B cell (primary cell): ENCODE measurements at regions not wholly inside any gene's neighbourhood (a gene's known extent, or its start where the extent isn't known, plus 50 kb on each side); places are given as distances from the start of the nearest gene placed in this dataset.

ENCODE experiments used
- ATAC-seq: fragments of 200-7000 bp; cut with Tn5 transposase; one replicate; pipeline ENCODE4 v1.10.0; 2021; ENCODE audit warnings: low read depth, mild to moderate bottlenecking, moderate number of reproducible peaks, moderate library complexity
- CTCF ChIA-PET: fragments of 350-600 bp; sonication (Branson Sonifier 250); formaldehyde crosslinking; loops from one replicate; lab custom pipeline; 2021; ENCODE audit warnings: antibody characterized with exemption, inconsistent platforms; lab: Charles Lee
- POLR2A ChIA-PET: fragments of 350-600 bp; sonication (Branson Sonifier 250); formaldehyde crosslinking; loops from one replicate; lab custom pipeline; 2021; ENCODE audit warnings: antibody characterized with exemption; lab: Charles Lee
- DNase-seq: peaks from one replicate; pipeline ENCODE4 v3.0.0; 2013
- H2AFZ ChIP-seq: 2 replicates; pipeline ENCODE4 v1.6.1; 2012; ENCODE audit warnings: mild to moderate bottlenecking, low read depth, low read length; ENCODE audit not compliant: insufficient read depth, poor library complexity, severe bottlenecking
- H3K27ac ChIP-seq, 2 donors: 1 replicate in 1 of 2; 2 replicates in 1 of 2; pipeline ENCODE4 v1.5.1; 2012 to 2013; ENCODE audit warnings: low read length in 2 of 2, mild to moderate bottlenecking in 2 of 2, moderate library complexity in 1 of 2
- H3K27me3 ChIP-seq, 4 experiments: fragments of 200-600 bp in 1 of 4; sonication (generic) in 1 of 4; replicated peaks in 1 of 4; 1 replicate in 2 of 4; 2 replicates in 2 of 4; pipeline versions ENCODE4 v1.6.1 to v1.7.0; 2013 to 2016; ENCODE audit warnings: low read length in 3 of 4, mild to moderate bottlenecking in 2 of 4, mixed read lengths in 1 of 4, moderate library complexity in 1 of 4; ENCODE audit not compliant: insufficient read depth in 4 of 4, control insufficient read depth in 3 of 4; ENCODE audit errors: control extremely low read depth in 1 of 4
- H3K36me3 ChIP-seq, 2 experiments: replicated peaks in 1 of 2; 1 replicate in 1 of 2; 2 replicates in 1 of 2; pipeline versions ENCODE4 v1.6.1 to v1.7.1; 2013; ENCODE audit warnings: low read length in 1 of 2; ENCODE audit not compliant: insufficient read depth in 2 of 2, control insufficient read depth in 1 of 2; ENCODE audit errors: control extremely low read depth in 1 of 2, extremely low read depth in 1 of 2
- H3K4me1 ChIP-seq, 2 donors: fragments of 200-600 bp in 1 of 2; sonication (generic) in 1 of 2; 1 replicate in 1 of 2; 2 replicates in 1 of 2; pipeline versions ENCODE4 v1.5.1 to v1.6.1; 2013 to 2017; ENCODE audit warnings: low read length in 2 of 2; ENCODE audit not compliant: control insufficient read depth in 2 of 2, insufficient read depth in 2 of 2
- H3K4me2 ChIP-seq: replicated peaks from 2 replicates; pipeline ENCODE3; 2012; ENCODE audit warnings: mild to moderate bottlenecking, low read depth, low read length; ENCODE audit not compliant: poor library complexity, severe bottlenecking
- H3K4me3 ChIP-seq, 5 experiments: fragments of 200-600 bp in 1 of 5; sonication (generic) in 1 of 5; 1 replicate in 3 of 5; 2 replicates in 2 of 5; pipeline versions ENCODE4 v1.5.1 to v1.7.0; 2011 to 2016; ENCODE audit warnings: low read length in 4 of 5, mild to moderate bottlenecking in 4 of 5, low read depth in 2 of 5, control low read depth in 1 of 5, moderate library complexity in 1 of 5; ENCODE audit not compliant: insufficient read depth in 1 of 5; ENCODE audit errors: control extremely low read depth in 1 of 5, extremely low read depth in 1 of 5
- H3K79me2 ChIP-seq: fragments of 200-600 bp; sonication (generic); one replicate; pipeline ENCODE4 v1.6.0; 2016; ENCODE audit warnings: low read length; ENCODE audit not compliant: control insufficient read depth, insufficient read depth
- H3K9ac ChIP-seq: fragments of 200-600 bp; sonication (generic); 2 replicates; pipeline ENCODE4 v1.6.1; 2017; ENCODE audit warnings: mild to moderate bottlenecking, low read length, moderate library complexity
- H3K9me3 ChIP-seq, 3 donors: one replicate each; pipeline versions ENCODE4 v1.6.1 to v1.7.1; 2013; ENCODE audit warnings: low read length in 2 of 3; ENCODE audit not compliant: control insufficient read depth in 2 of 3, insufficient read depth in 1 of 3; ENCODE audit errors: control extremely low read depth in 1 of 3
- H4K20me1 ChIP-seq: 2 replicates; pipeline ENCODE4 v1.6.0; 2012; ENCODE audit warnings: mild to moderate bottlenecking, low read length; ENCODE audit not compliant: insufficient read depth, control insufficient read depth, poor library complexity, severe bottlenecking
- H3K27ac Mint-ChIP-seq: one replicate; pipeline ENCODE4 v1.8.0; 2021; ENCODE audit warnings: mixed read lengths
- H3K27me3 Mint-ChIP-seq: one replicate; pipeline ENCODE4 v1.8.0; 2021; ENCODE audit warnings: mixed read lengths
- H3K4me1 Mint-ChIP-seq: one replicate; pipeline ENCODE4 v1.8.0; 2021; ENCODE audit warnings: mixed read lengths
- H3K4me3 Mint-ChIP-seq: one replicate; pipeline ENCODE4 v1.8.0; 2021; ENCODE audit warnings: mixed read lengths
- H3K9me3 Mint-ChIP-seq: one replicate; pipeline ENCODE4 v1.8.0; 2022; ENCODE audit warnings: mixed read lengths; ENCODE audit not compliant: insufficient read depth
- EZH2 ChIP-seq: IDR thresholded peaks from 2 replicates; pipeline ENCODE4 v1.6.1; 2012; ENCODE audit warnings: borderline replicate concordance, low read depth, mild to moderate bottlenecking, moderate library complexity, low read length; ENCODE audit not compliant: insufficient read depth, poor library complexity, severe bottlenecking
- WGBS: methylation state at CpG from one replicate; pipeline ENCODE4 v1.1.5; 2013; ENCODE audit warnings: missing lambda C conversion rate; ENCODE audit not compliant: insufficient coverage; 5-methylcytosine and 5-hydroxymethylcytosine counted together
- intact Hi-C: fragments of 100-400 bp; cut with micrococcal nuclease; formaldehyde crosslinking; loops from one replicate; pipeline ENCODE4 v1.10.0; 2022
- TF ChIP-seq, protein P1 (sequence below): fragments of 200-600 bp; IDR thresholded peaks from one replicate; pipeline ENCODE4 v1.8.0; 2022; ENCODE audit warnings: antibody characterized with exemption, mild to moderate bottlenecking

DNA sequence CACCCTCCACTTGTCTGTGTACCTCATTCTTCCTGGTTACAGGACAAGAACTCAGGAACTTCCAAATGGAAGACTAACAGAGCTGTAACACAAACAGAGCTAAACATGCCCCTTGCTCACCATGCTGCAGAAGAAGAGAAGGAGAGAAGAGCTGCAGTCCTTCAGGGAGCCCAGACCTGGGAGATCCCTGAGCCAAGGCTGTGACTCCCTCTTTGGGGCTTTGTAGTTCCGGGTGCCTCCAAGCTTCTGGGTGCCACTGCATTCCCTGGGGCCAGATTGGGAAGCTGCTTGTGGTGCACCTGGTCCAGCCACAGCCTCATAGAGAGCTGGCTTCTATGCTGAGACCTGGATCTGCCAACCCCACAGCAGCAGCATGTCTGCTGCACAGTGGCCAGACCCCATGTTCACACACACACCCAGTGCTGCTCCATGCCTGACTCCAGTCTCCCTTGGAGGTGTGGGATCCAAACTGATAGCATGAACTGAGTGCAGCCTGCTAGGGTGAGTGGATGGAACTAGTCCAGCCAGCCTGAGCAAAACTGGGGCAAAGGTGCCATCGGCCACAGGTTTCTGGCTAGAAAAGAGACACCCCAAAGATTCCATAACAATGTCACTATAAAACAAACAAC lies 263.0 kb upstream of the NRIP1 start:
- CTCF ChIA-PET, result no interaction called here
- H3K4me1 ChIP-seq, result no peaks in the 10 kb centered on the region
- Mint-ChIP-seq H3K9me3 (no peaks in the 10 kb centered on the region), H3K27me3 (peaks cover 3% of the 10 kb centered on the region), H3K27ac (no peak overlapping the region), H3K4me3 (no peak overlapping the region), H3K4me1 (no peaks in the 10 kb centered on the region)
- H3K9me3 ChIP-seq, result peaks cover 0 to 21% (median 0%) of the 10 kb centered on the region in 3 donors
- no peak overlapping the region for H3K27ac ChIP-seq
- POLR2A ChIA-PET, result interaction anchor here (0.6 kb wide), 1 partner anchor 352 kb away, joined by 8 read pairs; no protein-coding TSS in a partner anchor
- no peaks in the 10 kb centered on the region for H3K36me3 ChIP-seq
- H3K4me3 ChIP-seq, result no peak overlapping the region
- WGBS, result 100% methylated on average over 1 of the region's 2 CpGs
- no peaks in the 10 kb centered on the region for H4K20me1 ChIP-seq
- no peak for ATAC-seq
- no peaks in the 10 kb centered on the region for H3K79me2 ChIP-seq
- no peak overlapping the region for H3K9ac ChIP-seq
- H2AFZ ChIP-seq, result no peak overlapping the region
- intact Hi-C loops, result no loop called here
- no peak overlapping the region for H3K4me2 ChIP-seq
- TF ChIP-seq, protein P1, sequence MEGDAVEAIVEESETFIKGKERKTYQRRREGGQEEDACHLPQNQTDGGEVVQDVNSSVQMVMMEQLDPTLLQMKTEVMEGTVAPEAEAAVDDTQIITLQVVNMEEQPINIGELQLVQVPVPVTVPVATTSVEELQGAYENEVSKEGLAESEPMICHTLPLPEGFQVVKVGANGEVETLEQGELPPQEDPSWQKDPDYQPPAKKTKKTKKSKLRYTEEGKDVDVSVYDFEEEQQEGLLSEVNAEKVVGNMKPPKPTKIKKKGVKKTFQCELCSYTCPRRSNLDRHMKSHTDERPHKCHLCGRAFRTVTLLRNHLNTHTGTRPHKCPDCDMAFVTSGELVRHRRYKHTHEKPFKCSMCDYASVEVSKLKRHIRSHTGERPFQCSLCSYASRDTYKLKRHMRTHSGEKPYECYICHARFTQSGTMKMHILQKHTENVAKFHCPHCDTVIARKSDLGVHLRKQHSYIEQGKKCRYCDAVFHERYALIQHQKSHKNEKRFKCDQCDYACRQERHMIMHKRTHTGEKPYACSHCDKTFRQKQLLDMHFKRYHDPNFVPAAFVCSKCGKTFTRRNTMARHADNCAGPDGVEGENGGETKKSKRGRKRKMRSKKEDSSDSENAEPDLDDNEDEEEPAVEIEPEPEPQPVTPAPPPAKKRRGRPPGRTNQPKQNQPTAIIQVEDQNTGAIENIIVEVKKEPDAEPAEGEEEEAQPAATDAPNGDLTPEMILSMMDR, result no peak
- TF ChIP-seq EZH2, result no peak
- no peaks in the 10 kb centered on the region for H3K27me3 ChIP-seq
- no peak for DNase-seq

DNA sequence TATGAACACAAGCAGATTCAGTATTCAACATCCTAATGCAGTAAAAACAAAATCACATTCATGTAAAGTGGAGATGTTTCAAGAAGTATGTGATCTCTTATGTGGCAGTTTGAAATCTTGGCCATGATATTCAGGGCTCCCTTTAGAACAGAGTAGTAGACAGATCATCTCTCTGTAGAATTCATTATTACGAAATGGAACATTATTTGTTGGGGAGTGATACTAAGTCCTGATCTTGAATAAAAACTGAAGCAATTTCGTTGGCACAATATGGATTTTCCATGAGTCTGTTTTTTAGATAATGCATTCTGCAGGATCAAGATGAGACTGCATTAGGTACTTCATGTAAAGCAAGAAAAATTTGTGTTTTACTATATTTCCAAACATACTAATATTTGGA lies 264.4 kb upstream of the NRIP1 start:
- no peak for TF ChIP-seq EZH2
- TF ChIP-seq, protein P1, result no peak
- no peaks in the 10 kb centered on the region for H3K9me3 Mint-ChIP-seq
- intact Hi-C loops, result no loop called here

More for the DNA sequence above, 264.4 kb upstream of the NRIP1 start:
- Histone ChIP-seq H3K4me1 (no peaks in the 10 kb centered on the region), H3K79me2 (no peaks in the 10 kb centered on the region), H3K4me2 (no peak overlapping the region), H3K27ac (no peak overlapping the region), H4K20me1 (no peaks in the 10 kb centered on the region), H3K4me3 (no peak overlapping the region), H3K9ac (no peak overlapping the region), H2AFZ (no peak overlapping the region), H3K36me3 (no peaks in the 10 kb centered on the region), H3K9me3 (peaks cover 0 to 21% (median 0%) of the 10 kb centered on the region in 3 donors), H3K27me3 (no peaks in the 10 kb centered on the region)
- Mint-ChIP-seq H3K4me3 (no peak overlapping the region), H3K27ac (no peak overlapping the region), H3K4me1 (no peaks in the 10 kb centered on the region), H3K27me3 (no peaks in the 10 kb centered on the region)
- POLR2A ChIA-PET, result no interaction called here
- CTCF ChIA-PET, result no interaction called here
- 67% methylated on average over 1 of the region's 2 CpGs for WGBS
- DNase-seq (no peak), ATAC-seq (no peak)
